H1 (cell line): ENCODE measurements at regions not wholly inside any gene's neighbourhood (a gene's known extent, or its start where the extent isn't known, plus 50 kb on each side); places are given as distances from the start of the nearest gene placed in this dataset.

ENCODE experiments used
- CHD1 ChIP-seq: IDR thresholded peaks from 2 replicates; pipeline ENCODE4 v1.6.1; 2012; ENCODE audit warnings: low read depth, low read length, improper control_type of control experiment
- EZH2 ChIP-seq: fragments of 200-600 bp; sonication (generic); IDR thresholded peaks from 2 replicates; pipeline ENCODE4 v1.7.1; 2012; ENCODE audit warnings: low read depth, mild to moderate bottlenecking, moderate library complexity, low read length, inconsistent platforms; ENCODE audit not compliant: severe bottlenecking
- MAFK ChIP-seq: IDR thresholded peaks from 2 replicates; pipeline ENCODE4 v1.6.1; 2012; ENCODE audit warnings: low read depth, mild to moderate bottlenecking, improper control_type of control experiment, low read length
- NRF1 ChIP-seq: IDR thresholded peaks from 2 replicates; pipeline ENCODE4 v1.6.1; 2011; ENCODE audit warnings: mild to moderate bottlenecking, low read depth, low read length, improper control_type of control experiment
- POLR2A ChIP-seq, 2 experiments: IDR thresholded peaks; 1 replicate in 1 of 2; 2 replicates in 1 of 2; pipeline ENCODE4 v1.6.1; 2011; ENCODE audit warnings: low read depth in 2 of 2, low read length in 2 of 2, mild to moderate bottlenecking in 2 of 2; ENCODE audit errors: control extremely low read depth in 1 of 2
- TAF7 ChIP-seq: optimal IDR thresholded peaks from 2 replicates; pipeline ENCODE3; 2011; ENCODE audit warnings: low read depth, mild to moderate bottlenecking, inconsistent platforms, low read length, moderate library complexity, borderline replicate concordance
- TEAD4 ChIP-seq: IDR thresholded peaks from 2 replicates; pipeline ENCODE4 v1.6.1; 2012; ENCODE audit warnings: low read depth, low read length, inconsistent platforms, mixed read lengths
- TF ChIP-seq, protein P1 (sequence below): IDR thresholded peaks from 2 replicates; pipeline ENCODE4 v1.6.1; 2011; ENCODE audit warnings: low read depth, mild to moderate bottlenecking, low read length; ENCODE audit not compliant: insufficient read depth
- TF ChIP-seq, protein P2 (sequence below), 3 experiments: IDR thresholded peaks; 1 replicate in 2 of 3; 2 replicates in 1 of 3; pipeline versions ENCODE4 v1.5.1 to v1.6.1; 2011; ENCODE audit warnings: low read length in 3 of 3, mild to moderate bottlenecking in 3 of 3, inconsistent platforms in 2 of 3, low read depth in 1 of 3, moderate library complexity in 1 of 3; ENCODE audit not compliant: insufficient read depth in 1 of 3; ENCODE audit errors: control extremely low read depth in 1 of 3
- TF ChIP-seq, protein P3 (sequence below): fragments of 300-600 bp; sonication (generic); IDR thresholded peaks from 2 replicates; pipeline ENCODE4 v1.7.1; 2012; ENCODE audit warnings: low read length, moderate library complexity, mild to moderate bottlenecking, inconsistent platforms; ENCODE audit not compliant: insufficient replicate concordance

DNA sequence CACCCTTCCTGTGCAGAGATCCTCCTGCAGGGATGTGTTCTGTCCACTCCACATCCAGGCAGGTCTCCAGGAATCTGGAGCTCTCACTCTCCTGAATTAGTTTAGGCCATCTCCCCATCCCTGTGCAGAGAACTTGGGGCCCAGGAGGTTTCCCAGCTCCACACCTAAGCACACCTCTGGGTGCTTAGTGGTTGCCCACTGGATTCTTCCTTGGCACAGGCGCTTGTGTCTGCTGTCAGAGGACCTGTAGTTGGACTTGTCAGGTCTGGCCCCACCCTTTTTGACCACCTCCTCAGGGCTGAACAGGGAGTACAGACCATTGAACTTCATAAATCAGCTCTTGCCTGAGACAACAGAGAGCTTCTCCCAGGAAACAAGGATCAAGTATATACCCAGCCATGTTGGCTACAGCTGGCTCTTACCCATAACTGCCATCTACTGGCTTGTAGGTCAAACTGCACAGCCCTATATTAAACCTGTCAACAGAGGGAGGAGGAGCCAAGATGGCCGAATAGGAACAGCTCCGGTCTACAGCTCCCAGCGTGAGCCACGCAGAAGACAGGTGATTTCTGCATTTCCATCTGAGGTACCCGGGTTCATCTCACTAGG, 275.5 kb downstream of the PPARGC1A start:
- TF ChIP-seq, protein P1, sequence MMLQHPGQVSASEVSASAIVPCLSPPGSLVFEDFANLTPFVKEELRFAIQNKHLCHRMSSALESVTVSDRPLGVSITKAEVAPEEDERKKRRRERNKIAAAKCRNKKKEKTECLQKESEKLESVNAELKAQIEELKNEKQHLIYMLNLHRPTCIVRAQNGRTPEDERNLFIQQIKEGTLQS, result no peak
- TF ChIP-seq EZH2 (no peak), NRF1 (no peak), MAFK (no peak), POLR2A (IDR thresholded peaks at IDR 0.05; ENCODE audit: control extremely low read depth in 1 of 2, low read depth in 2 of 2, low read length in 2 of 2) (no peak), TEAD4 (no peak), TAF7 (no peak), CHD1 (no peak)
- TF ChIP-seq, protein P2, sequence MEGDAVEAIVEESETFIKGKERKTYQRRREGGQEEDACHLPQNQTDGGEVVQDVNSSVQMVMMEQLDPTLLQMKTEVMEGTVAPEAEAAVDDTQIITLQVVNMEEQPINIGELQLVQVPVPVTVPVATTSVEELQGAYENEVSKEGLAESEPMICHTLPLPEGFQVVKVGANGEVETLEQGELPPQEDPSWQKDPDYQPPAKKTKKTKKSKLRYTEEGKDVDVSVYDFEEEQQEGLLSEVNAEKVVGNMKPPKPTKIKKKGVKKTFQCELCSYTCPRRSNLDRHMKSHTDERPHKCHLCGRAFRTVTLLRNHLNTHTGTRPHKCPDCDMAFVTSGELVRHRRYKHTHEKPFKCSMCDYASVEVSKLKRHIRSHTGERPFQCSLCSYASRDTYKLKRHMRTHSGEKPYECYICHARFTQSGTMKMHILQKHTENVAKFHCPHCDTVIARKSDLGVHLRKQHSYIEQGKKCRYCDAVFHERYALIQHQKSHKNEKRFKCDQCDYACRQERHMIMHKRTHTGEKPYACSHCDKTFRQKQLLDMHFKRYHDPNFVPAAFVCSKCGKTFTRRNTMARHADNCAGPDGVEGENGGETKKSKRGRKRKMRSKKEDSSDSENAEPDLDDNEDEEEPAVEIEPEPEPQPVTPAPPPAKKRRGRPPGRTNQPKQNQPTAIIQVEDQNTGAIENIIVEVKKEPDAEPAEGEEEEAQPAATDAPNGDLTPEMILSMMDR (IDR thresholded peaks at IDR 0.05; ENCODE audit: control extremely low read depth in 1 of 3, insufficient read depth in 1 of 3, low read depth in 1 of 3, low read length in 3 of 3), result peak in 2 of 3 experiments; percentile 55 to 56; a peak in 3 of 4 replicates
- TF ChIP-seq, protein P3, sequence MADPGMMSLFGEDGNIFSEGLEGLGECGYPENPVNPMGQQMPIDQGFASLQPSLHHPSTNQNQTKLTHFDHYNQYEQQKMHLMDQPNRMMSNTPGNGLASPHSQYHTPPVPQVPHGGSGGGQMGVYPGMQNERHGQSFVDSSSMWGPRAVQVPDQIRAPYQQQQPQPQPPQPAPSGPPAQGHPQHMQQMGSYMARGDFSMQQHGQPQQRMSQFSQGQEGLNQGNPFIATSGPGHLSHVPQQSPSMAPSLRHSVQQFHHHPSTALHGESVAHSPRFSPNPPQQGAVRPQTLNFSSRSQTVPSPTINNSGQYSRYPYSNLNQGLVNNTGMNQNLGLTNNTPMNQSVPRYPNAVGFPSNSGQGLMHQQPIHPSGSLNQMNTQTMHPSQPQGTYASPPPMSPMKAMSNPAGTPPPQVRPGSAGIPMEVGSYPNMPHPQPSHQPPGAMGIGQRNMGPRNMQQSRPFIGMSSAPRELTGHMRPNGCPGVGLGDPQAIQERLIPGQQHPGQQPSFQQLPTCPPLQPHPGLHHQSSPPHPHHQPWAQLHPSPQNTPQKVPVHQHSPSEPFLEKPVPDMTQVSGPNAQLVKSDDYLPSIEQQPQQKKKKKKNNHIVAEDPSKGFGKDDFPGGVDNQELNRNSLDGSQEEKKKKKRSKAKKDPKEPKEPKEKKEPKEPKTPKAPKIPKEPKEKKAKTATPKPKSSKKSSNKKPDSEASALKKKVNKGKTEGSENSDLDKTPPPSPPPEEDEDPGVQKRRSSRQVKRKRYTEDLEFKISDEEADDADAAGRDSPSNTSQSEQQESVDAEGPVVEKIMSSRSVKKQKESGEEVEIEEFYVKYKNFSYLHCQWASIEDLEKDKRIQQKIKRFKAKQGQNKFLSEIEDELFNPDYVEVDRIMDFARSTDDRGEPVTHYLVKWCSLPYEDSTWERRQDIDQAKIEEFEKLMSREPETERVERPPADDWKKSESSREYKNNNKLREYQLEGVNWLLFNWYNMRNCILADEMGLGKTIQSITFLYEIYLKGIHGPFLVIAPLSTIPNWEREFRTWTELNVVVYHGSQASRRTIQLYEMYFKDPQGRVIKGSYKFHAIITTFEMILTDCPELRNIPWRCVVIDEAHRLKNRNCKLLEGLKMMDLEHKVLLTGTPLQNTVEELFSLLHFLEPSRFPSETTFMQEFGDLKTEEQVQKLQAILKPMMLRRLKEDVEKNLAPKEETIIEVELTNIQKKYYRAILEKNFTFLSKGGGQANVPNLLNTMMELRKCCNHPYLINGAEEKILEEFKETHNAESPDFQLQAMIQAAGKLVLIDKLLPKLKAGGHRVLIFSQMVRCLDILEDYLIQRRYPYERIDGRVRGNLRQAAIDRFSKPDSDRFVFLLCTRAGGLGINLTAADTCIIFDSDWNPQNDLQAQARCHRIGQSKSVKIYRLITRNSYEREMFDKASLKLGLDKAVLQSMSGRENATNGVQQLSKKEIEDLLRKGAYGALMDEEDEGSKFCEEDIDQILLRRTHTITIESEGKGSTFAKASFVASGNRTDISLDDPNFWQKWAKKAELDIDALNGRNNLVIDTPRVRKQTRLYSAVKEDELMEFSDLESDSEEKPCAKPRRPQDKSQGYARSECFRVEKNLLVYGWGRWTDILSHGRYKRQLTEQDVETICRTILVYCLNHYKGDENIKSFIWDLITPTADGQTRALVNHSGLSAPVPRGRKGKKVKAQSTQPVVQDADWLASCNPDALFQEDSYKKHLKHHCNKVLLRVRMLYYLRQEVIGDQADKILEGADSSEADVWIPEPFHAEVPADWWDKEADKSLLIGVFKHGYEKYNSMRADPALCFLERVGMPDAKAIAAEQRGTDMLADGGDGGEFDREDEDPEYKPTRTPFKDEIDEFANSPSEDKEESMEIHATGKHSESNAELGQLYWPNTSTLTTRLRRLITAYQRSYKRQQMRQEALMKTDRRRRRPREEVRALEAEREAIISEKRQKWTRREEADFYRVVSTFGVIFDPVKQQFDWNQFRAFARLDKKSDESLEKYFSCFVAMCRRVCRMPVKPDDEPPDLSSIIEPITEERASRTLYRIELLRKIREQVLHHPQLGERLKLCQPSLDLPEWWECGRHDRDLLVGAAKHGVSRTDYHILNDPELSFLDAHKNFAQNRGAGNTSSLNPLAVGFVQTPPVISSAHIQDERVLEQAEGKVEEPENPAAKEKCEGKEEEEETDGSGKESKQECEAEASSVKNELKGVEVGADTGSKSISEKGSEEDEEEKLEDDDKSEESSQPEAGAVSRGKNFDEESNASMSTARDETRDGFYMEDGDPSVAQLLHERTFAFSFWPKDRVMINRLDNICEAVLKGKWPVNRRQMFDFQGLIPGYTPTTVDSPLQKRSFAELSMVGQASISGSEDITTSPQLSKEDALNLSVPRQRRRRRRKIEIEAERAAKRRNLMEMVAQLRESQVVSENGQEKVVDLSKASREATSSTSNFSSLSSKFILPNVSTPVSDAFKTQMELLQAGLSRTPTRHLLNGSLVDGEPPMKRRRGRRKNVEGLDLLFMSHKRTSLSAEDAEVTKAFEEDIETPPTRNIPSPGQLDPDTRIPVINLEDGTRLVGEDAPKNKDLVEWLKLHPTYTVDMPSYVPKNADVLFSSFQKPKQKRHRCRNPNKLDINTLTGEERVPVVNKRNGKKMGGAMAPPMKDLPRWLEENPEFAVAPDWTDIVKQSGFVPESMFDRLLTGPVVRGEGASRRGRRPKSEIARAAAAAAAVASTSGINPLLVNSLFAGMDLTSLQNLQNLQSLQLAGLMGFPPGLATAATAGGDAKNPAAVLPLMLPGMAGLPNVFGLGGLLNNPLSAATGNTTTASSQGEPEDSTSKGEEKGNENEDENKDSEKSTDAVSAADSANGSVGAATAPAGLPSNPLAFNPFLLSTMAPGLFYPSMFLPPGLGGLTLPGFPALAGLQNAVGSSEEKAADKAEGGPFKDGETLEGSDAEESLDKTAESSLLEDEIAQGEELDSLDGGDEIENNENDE, result no peak
